GM23248 (cell line): ENCODE measurements at regions not wholly inside any gene's neighbourhood (a gene's known extent, or its start where the extent isn't known, plus 50 kb on each side); places are given as distances from the start of the nearest gene placed in this dataset.

Experiments
- EZH2 ChIP-seq: fragments of 200-600 bp; sonication (generic); IDR thresholded peaks from 2 replicates; pipeline ENCODE4 v1.6.1; 2018; ENCODE audit warnings: antibody characterized with exemption, mild to moderate bottlenecking; ENCODE audit not compliant: insufficient read depth, poor library complexity, severe bottlenecking
- EZH2phosphoT487 ChIP-seq: fragments of 200-600 bp; sonication (generic); IDR thresholded peaks from 2 replicates; pipeline ENCODE4 v1.6.1; 2018; ENCODE audit warnings: antibody characterized with exemption, moderate library complexity, mild to moderate bottlenecking, low read depth; ENCODE audit not compliant: insufficient read depth

DNA sequence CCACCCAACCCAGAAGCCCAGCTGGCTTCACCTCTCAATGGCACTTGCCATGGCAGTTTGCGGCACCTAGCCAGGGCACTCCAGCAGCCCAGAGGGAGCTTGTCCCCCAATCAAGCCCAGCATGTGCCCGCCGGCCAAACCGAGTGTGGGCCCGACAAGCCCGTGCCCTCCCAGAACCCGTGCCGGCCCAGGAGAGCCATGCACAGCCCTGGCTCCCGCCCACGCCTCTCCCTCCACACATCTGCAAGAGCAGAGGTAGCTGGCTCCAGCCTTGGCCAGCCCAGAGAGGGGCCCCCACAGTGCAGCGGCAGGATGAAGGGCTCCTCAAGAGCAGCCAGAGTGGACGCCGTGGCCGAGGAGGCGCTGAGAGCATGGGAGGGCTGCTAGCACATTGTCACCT lies 2278.0 kb upstream of the PCDH20 start:
- TF ChIP-seq EZH2 (no peak), EZH2phosphoT487 (no peak)
